GM23338 (cell line): ENCODE measurements at regions not wholly inside any gene's neighbourhood (a gene's known extent, or its start where the extent isn't known, plus 50 kb on each side); places are given as distances from the start of the nearest gene placed in this dataset.
A peak's percentile ranks its signal among the peaks of the same experiment; 100 is the strongest.
"Not testable (repeated sequence)": the region's sequence is repeated elsewhere in the genome, so short reads cannot be mapped to it uniquely, and the experiment has no call there.

ENCODE experiments used
- ATAC-seq: fragments of 200-7000 bp; cut with Tn5 transposase; 3 replicates; pipeline ENCODE4 v1.9.1; 2020
- DNase-seq: peaks from one replicate; pipeline ENCODE4 v3.0.0-alpha.2; 2015; ENCODE audit warnings: low spot score
- H2AFZ ChIP-seq: fragments of 200-600 bp; sonication (generic); 2 replicates; pipeline ENCODE4 v1.8.0; 2016; ENCODE audit warnings: antibody characterized with exemption, mild to moderate bottlenecking, moderate library complexity
- H3F3A ChIP-seq: fragments of 200-600 bp; sonication (generic); replicated peaks from 2 replicates; pipeline ENCODE4 v1.8.0; 2017; ENCODE audit warnings: antibody characterized with exemption, mixed run types, low read depth
- H3K27ac ChIP-seq: fragments of 200-600 bp; sonication (generic); 2 replicates; pipeline ENCODE4 v1.6.1; 2016; ENCODE audit warnings: low read depth
- H3K27me3 ChIP-seq: fragments of 200-600 bp; sonication (generic); 2 replicates; pipeline ENCODE4 v1.8.0; 2016; ENCODE audit warnings: mild to moderate bottlenecking, mixed run types, moderate library complexity; ENCODE audit not compliant: insufficient read depth
- H3K36me3 ChIP-seq: fragments of 200-600 bp; sonication (generic); 2 replicates; pipeline ENCODE4 v1.8.0; 2016; ENCODE audit warnings: mild to moderate bottlenecking; ENCODE audit not compliant: insufficient read depth
- H3K4me1 ChIP-seq: fragments of 200-600 bp; sonication (generic); 2 replicates; pipeline ENCODE4 v1.8.0; 2016; ENCODE audit warnings: mild to moderate bottlenecking, moderate library complexity; ENCODE audit not compliant: insufficient read depth
- H3K4me2 ChIP-seq: fragments of 200-600 bp; sonication (generic); 2 replicates; pipeline ENCODE4 v1.7.1; 2017; ENCODE audit warnings: mixed run types
- H3K4me3 ChIP-seq: fragments of 200-600 bp; sonication (generic); 2 replicates; pipeline ENCODE4 v1.6.1; 2016; ENCODE audit warnings: mixed run types
- H3K79me2 ChIP-seq: fragments of 200-600 bp; sonication (generic); replicated peaks from 2 replicates; pipeline ENCODE4 v1.8.0; 2017; ENCODE audit warnings: mild to moderate bottlenecking; ENCODE audit not compliant: insufficient read depth
- H3K9me2 ChIP-seq: fragments of 200-600 bp; sonication (generic); 2 replicates; pipeline ENCODE4 v1.8.0; 2017; ENCODE audit not compliant: insufficient read depth
- H4K20me1 ChIP-seq: fragments of 200-600 bp; sonication (generic); replicated peaks from 2 replicates; pipeline ENCODE4 v1.8.0; 2017; ENCODE audit warnings: mild to moderate bottlenecking; ENCODE audit not compliant: insufficient read depth
- H3K27ac Mint-ChIP-seq: 2 replicates; pipeline ENCODE4 v1.8.0; 2020; ENCODE audit warnings: inconsistent platforms, mild to moderate bottlenecking, moderate library complexity, mixed read lengths
- H3K27me3 Mint-ChIP-seq: 3 replicates; pipeline ENCODE4 v1.8.0; 2022; ENCODE audit warnings: low read depth, mild to moderate bottlenecking, moderate library complexity, mixed read lengths, inconsistent platforms; ENCODE audit not compliant: insufficient read depth, poor library complexity
- H3K36me3 Mint-ChIP-seq: 3 replicates; pipeline ENCODE4 v1.8.0; 2021; ENCODE audit warnings: low read depth, mild to moderate bottlenecking, inconsistent platforms, moderate library complexity, mixed read lengths
- H3K4me1 Mint-ChIP-seq: 3 replicates; pipeline ENCODE4 v1.8.0; 2020; ENCODE audit warnings: mild to moderate bottlenecking, inconsistent platforms, mixed read lengths
- H3K4me3 Mint-ChIP-seq: 3 replicates; pipeline ENCODE4 v1.8.0; 2021; ENCODE audit warnings: moderate library complexity, mild to moderate bottlenecking, inconsistent platforms, mixed read lengths
- H3K9me3 Mint-ChIP-seq: 3 replicates; pipeline ENCODE4 v1.8.0; 2020; ENCODE audit warnings: moderate library complexity, mild to moderate bottlenecking, inconsistent platforms, mixed read lengths
- POLR2AphosphoS5 ChIP-seq: IDR thresholded peaks from 2 replicates; pipeline ENCODE4 v1.6.1; 2016; ENCODE audit warnings: antibody characterized with exemption, low read depth
- TF ChIP-seq, protein P1 (sequence below), 2 experiments: fragments of 200-600 bp in 1 of 2; sonication (generic) in 1 of 2; conservative IDR thresholded peaks; 2 replicates each; pipeline versions ENCODE4 v1.5.1 to v1.6.1; 2016 to 2017; ENCODE audit warnings: antibody characterized with exemption in 2 of 2, low read depth in 2 of 2, mild to moderate bottlenecking in 2 of 2, moderate library complexity in 1 of 2

DNA sequence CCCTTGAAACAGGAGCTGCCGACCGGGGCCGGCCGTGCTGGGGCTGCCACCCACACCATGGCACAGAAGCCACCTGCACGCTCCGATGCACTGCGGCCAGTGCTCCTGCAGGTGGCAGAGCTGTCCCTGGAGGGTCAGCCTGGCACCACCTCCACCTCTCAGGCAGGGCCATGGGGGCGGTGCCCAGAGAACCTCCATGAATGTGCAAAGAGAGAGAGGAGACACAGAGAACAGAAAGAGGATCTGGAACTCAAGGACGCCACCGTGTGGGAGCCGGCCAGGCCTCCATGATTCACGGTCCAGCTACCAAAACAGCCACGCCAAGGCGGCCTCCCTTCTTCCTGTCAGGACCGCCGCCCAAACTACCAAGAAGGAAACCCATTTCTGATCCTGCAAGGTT, 5397.7 kb upstream of the TPTE start:
- TF ChIP-seq, protein P1, sequence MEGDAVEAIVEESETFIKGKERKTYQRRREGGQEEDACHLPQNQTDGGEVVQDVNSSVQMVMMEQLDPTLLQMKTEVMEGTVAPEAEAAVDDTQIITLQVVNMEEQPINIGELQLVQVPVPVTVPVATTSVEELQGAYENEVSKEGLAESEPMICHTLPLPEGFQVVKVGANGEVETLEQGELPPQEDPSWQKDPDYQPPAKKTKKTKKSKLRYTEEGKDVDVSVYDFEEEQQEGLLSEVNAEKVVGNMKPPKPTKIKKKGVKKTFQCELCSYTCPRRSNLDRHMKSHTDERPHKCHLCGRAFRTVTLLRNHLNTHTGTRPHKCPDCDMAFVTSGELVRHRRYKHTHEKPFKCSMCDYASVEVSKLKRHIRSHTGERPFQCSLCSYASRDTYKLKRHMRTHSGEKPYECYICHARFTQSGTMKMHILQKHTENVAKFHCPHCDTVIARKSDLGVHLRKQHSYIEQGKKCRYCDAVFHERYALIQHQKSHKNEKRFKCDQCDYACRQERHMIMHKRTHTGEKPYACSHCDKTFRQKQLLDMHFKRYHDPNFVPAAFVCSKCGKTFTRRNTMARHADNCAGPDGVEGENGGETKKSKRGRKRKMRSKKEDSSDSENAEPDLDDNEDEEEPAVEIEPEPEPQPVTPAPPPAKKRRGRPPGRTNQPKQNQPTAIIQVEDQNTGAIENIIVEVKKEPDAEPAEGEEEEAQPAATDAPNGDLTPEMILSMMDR (conservative IDR thresholded peaks at IDR 0.05; ENCODE audit: low read depth in 2 of 2), result peak in 1 of 2 experiments; percentile 43; a peak in 2 of 4 replicates
- H3K4me1 Mint-ChIP-seq, H4K20me1 ChIP-seq, H3K27ac ChIP-seq, H3K4me1 ChIP-seq, H3K9me2 ChIP-seq, DNase-seq, H3K27ac Mint-ChIP-seq, H3K36me3 ChIP-seq, H3K4me2 ChIP-seq, H3K4me3 Mint-ChIP-seq, H3K9me3 Mint-ChIP-seq, H3K4me3 ChIP-seq, H3K27me3 ChIP-seq, H3K27me3 Mint-ChIP-seq, H3K36me3 Mint-ChIP-seq, H3K79me2 ChIP-seq, H3F3A ChIP-seq, H2AFZ ChIP-seq: not testable (repeated sequence)
- ATAC-seq, result peak; percentile 70

DNA sequence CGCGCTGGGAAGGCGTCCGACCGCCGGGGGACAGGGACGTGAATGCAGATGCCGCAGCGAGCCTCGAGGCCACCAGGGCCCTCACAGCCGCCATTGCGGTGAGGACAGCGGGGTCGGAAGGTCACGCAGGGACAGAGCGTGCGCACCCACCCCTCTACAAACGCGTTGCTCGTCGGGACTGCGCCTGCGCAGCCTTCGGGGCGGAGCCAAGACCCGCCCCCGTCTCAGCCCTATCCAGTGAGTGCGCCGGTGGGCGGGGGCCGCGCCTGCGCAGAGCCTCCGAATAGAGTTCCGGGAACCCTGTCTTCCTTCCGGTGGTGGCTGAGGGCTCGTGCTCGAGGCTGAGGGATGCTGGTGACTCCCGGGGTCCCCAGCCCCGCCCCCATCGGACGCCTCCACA, 5393.1 kb upstream of the TPTE start:
- ATAC-seq (peak; percentile 85), DNase-seq (peak; percentile 68)
- H2AFZ ChIP-seq, H3K27me3 Mint-ChIP-seq, H3K9me2 ChIP-seq, H3K79me2 ChIP-seq, H3K27me3 ChIP-seq, H3K4me2 ChIP-seq, H3K4me1 Mint-ChIP-seq, H3K27ac ChIP-seq, H3K36me3 ChIP-seq, H3K4me1 ChIP-seq, H3K36me3 Mint-ChIP-seq, H3K27ac Mint-ChIP-seq, H3F3A ChIP-seq, H3K9me3 Mint-ChIP-seq, H4K20me1 ChIP-seq: not testable (repeated sequence)
- peak overlapping the region; percentile 61; the same call in 2 of the 3 replicates for H3K4me3 Mint-ChIP-seq
- H3K4me3 ChIP-seq, result 0 out of 2 replicates have a peak overlapping the region, but pooled peaks have one; percentile 38
- peak; percentile 43; the same call in 1 of the 2 replicates for TF ChIP-seq POLR2AphosphoS5

DNA sequence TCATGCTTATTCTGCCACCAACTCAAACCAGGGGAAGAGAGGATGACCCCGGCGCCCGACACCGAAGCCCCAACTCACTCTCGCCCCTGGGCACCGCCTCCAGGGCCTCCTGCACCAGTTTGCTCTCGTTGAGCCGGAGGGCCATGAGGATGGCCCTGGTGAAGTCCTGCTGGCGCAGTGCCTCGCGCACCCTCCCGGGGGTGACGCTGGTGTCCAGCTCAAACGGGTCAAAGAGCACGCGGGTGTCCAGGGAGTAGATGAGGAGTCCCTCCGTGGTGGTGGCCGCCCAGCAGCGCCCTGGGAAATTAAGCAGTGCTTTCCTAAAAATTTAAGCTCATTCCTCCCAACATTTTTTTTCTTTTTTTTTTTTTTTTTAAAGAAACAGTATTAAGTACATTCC, 5387.6 kb upstream of the TPTE start:
- H3K79me2 ChIP-seq, H3K27me3 ChIP-seq, H4K20me1 ChIP-seq, H3K4me1 Mint-ChIP-seq, H3K27ac ChIP-seq, H3K27me3 Mint-ChIP-seq, DNase-seq, H3K4me1 ChIP-seq, H3K4me3 Mint-ChIP-seq, H3K4me3 ChIP-seq, H3K36me3 ChIP-seq, H3K27ac Mint-ChIP-seq, ATAC-seq, H3F3A ChIP-seq, H2AFZ ChIP-seq, H3K9me2 ChIP-seq, H3K36me3 Mint-ChIP-seq, H3K9me3 Mint-ChIP-seq, H3K4me2 ChIP-seq: not testable (repeated sequence)

DNA sequence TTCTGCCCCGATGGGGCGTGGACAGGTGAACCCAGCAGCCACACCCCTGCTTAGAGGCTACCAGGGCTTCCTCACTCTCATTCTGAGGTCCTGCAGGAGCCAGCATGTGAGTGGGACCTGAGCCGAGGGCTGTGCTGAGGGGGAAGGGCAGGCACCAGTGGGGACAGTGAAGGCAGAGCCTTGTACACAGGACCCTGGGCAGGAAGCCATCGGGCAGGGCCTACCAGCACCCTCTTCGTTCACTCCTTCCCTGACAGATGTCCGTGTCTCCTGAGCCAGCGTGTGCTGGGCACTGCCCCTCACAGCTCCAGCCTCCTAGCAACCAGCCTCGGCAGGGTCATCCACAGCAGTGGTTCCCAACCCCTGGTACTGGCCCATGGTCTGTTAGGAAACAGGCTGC, 5385.0 kb upstream of the TPTE start:
- not testable (repeated sequence) for H3F3A ChIP-seq, ATAC-seq, H3K36me3 ChIP-seq, H4K20me1 ChIP-seq, H3K36me3 Mint-ChIP-seq, H3K4me2 ChIP-seq, H3K79me2 ChIP-seq, H3K4me3 ChIP-seq, H3K9me2 ChIP-seq, H3K27me3 Mint-ChIP-seq, H3K27ac Mint-ChIP-seq, H3K4me3 Mint-ChIP-seq, H3K9me3 Mint-ChIP-seq, H2AFZ ChIP-seq, H3K27ac ChIP-seq, H3K4me1 ChIP-seq, DNase-seq, H3K4me1 Mint-ChIP-seq, H3K27me3 ChIP-seq

DNA sequence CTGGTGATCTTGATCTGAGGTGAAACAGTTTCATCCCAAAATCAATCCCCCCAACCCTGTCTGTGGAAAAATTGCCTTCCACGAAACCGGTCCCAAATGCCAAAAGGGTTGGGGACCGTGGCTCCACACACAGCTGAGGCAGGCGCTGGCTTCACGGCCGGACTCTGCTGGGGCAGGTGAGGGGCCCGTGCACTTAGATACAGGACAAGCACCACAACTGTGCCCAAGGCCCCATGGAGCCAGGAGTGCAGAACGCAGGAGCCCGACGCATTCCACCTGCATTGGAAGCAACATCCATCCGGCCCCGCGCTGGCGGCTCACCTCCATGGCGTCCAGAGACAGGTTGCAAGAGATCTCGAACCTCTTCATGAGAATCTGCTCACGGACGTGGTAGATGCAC, 5384.4 kb upstream of the TPTE start:
- not testable (repeated sequence) for H3K9me2 ChIP-seq, ATAC-seq, H4K20me1 ChIP-seq, H2AFZ ChIP-seq, H3F3A ChIP-seq, H3K4me3 Mint-ChIP-seq, H3K36me3 Mint-ChIP-seq, H3K79me2 ChIP-seq, H3K4me3 ChIP-seq, H3K27me3 ChIP-seq, H3K4me2 ChIP-seq, H3K4me1 ChIP-seq, DNase-seq, H3K36me3 ChIP-seq, H3K27ac Mint-ChIP-seq, H3K27me3 Mint-ChIP-seq, H3K27ac ChIP-seq, H3K4me1 Mint-ChIP-seq, H3K9me3 Mint-ChIP-seq

DNA sequence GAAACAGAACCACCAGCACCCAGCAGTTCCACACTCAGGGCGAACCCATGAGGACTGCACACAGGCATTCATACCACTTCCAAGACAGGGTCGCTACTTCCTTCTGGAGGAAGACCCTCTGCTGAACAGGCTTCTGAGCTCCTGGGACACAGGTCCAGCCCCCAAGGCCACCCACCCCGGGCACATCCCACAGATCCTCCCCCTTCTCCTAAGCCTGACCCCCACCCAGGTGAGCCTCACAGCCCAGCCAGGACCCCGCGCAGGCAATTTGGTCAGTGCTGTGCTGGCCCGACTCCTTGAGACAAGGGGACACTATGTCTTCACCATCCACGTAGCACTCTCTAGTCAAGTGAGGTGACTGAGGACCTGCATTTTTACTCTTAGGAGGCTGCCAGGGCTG, 5382.7 kb upstream of the TPTE start:
- not testable (repeated sequence) for H3K4me3 ChIP-seq, H3K27me3 ChIP-seq, H3K9me3 Mint-ChIP-seq, H3K4me1 Mint-ChIP-seq, H2AFZ ChIP-seq, H3F3A ChIP-seq, H3K79me2 ChIP-seq, DNase-seq, H3K9me2 ChIP-seq, H3K27me3 Mint-ChIP-seq, H3K27ac ChIP-seq, H3K4me3 Mint-ChIP-seq, H3K27ac Mint-ChIP-seq, H3K4me1 ChIP-seq, ATAC-seq, H3K36me3 Mint-ChIP-seq, H3K36me3 ChIP-seq, H3K4me2 ChIP-seq, H4K20me1 ChIP-seq
